ENCODE measurements at regions not wholly inside any gene's neighbourhood (a gene's known extent, or its start where the extent isn't known, plus 50 kb on each side); places are given as distances from the start of the nearest gene placed in this dataset.

DNA sequence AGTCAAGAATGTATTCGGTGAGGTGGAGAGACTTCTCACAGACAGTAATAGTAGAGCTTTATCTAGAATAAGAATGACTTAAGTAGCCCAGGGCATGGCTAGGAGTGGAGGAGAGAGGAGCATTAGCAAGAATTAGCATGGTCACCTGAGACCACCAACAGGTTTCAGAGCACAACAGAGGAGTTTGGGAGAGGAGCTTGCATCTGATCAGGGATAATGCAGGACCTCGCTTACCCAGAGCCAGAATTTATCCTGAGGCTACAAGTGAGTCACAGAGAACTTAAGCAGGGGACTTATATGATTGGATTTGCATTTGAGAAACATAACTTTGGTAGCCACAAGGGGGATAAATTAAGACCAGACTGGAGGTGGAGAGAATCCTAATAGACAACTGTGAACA lies 102.1 kb upstream of the FNDC3A start:
- H3K4me1 ChIP-seq (ENCODE audit: control insufficient read depth in 1 of 2, insufficient read depth in 2 of 2, low read depth in 1 of 2, low read length in 1 of 2) = peaks cover 0 to 5% of the 10 kb centered on the region in 2 experiments; a peak in 1 of 4 replicates
- H3K27me3 ChIP-seq (ENCODE audit: insufficient read depth) = no peaks in the 10 kb centered on the region
- DNase-seq = no peak
- no peaks in the 10 kb centered on the region for H3K79me2 ChIP-seq (ENCODE audit: insufficient read depth)
- CTCF ChIA-PET = interaction anchor here (0.8 to 1.4 kb wide), 3 partner anchors 9 to 37 kb away, joined by 3 to 4 read pairs (median 3); no protein-coding TSS in a partner anchor
- no peaks in the 10 kb centered on the region for H3K36me3 ChIP-seq (replicated peaks in 1 of 2; ENCODE audit: control insufficient read depth in 1 of 2, insufficient read depth in 2 of 2, low read length in 1 of 2)
- TF ChIP-seq, protein P1, sequence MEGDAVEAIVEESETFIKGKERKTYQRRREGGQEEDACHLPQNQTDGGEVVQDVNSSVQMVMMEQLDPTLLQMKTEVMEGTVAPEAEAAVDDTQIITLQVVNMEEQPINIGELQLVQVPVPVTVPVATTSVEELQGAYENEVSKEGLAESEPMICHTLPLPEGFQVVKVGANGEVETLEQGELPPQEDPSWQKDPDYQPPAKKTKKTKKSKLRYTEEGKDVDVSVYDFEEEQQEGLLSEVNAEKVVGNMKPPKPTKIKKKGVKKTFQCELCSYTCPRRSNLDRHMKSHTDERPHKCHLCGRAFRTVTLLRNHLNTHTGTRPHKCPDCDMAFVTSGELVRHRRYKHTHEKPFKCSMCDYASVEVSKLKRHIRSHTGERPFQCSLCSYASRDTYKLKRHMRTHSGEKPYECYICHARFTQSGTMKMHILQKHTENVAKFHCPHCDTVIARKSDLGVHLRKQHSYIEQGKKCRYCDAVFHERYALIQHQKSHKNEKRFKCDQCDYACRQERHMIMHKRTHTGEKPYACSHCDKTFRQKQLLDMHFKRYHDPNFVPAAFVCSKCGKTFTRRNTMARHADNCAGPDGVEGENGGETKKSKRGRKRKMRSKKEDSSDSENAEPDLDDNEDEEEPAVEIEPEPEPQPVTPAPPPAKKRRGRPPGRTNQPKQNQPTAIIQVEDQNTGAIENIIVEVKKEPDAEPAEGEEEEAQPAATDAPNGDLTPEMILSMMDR (IDR thresholded peaks at IDR 0.05) = peak; percentile 42
- no peak for TF ChIP-seq RAD21 (IDR thresholded peaks at IDR 0.05; ENCODE audit: low read length)
- no peak overlapping the region for H3K4me2 ChIP-seq
- no peaks in the 10 kb centered on the region for H4K20me1 ChIP-seq (ENCODE audit: insufficient read depth)
- H2AFZ ChIP-seq (ENCODE audit: low read depth) = 0 out of 2 replicates have a peak overlapping the region, but pooled peaks have one; percentile 41
- no peak overlapping the region for H3K9ac ChIP-seq
- WGBS (ENCODE audit: low lambda C conversion rate) = 80% methylated on average over 2 of the region's 2 CpGs
- POLR2A ChIA-PET = no interaction called here
- H3K9me2 ChIP-seq = no peaks in the 10 kb centered on the region
- H3F3A ChIP-seq (replicated peaks; ENCODE audit: insufficient read depth) = no peaks in the 10 kb centered on the region
- no peaks in the 10 kb centered on the region for H3K9me3 ChIP-seq
- H3K27ac ChIP-seq (ENCODE audit: low read depth in 2 of 2, low read length in 1 of 2) = no peak overlapping the region
- H3K4me3 ChIP-seq (ENCODE audit: low read depth in 2 of 2, low read length in 1 of 2) = no peak overlapping the region

DNA sequence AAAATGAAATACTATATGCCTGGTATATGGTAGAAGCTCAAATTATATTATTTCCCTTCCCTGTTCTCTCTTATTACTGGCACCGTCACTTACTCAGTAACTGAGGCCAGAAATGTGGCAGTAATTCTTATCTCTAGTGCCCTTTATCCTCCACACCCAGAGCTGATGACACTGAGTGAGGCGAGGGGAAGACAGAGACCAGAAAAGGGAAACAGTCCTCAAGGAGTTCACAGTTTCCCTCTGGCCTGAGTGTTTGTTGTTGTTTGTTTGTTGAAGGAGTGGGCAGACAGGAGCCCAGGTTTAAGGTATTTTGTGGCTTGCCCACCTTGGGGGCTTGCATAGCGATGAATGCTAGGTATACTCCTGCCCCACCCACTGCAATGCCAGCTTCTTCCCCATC lies 101.5 kb upstream of the FNDC3A start:
- Histone ChIP-seq H3K4me2 (no peak overlapping the region), H3K4me1 (ENCODE audit: control insufficient read depth in 1 of 2, insufficient read depth in 2 of 2, low read depth in 1 of 2, low read length in 1 of 2) (peaks cover 0 to 5% of the 10 kb centered on the region in 2 experiments; a peak in 1 of 4 replicates), H3K9me2 (no peaks in the 10 kb centered on the region), H3K79me2 (ENCODE audit: insufficient read depth) (no peaks in the 10 kb centered on the region), H4K20me1 (ENCODE audit: insufficient read depth) (no peaks in the 10 kb centered on the region), H3K4me3 (ENCODE audit: low read depth in 2 of 2, low read length in 1 of 2) (no peak overlapping the region), H2AFZ (ENCODE audit: low read depth) (no peak overlapping the region), H3K9ac (no peak overlapping the region), H3K27me3 (ENCODE audit: insufficient read depth) (no peaks in the 10 kb centered on the region), H3K27ac (ENCODE audit: low read depth in 2 of 2, low read length in 1 of 2) (no peak overlapping the region), H3F3A (replicated peaks; ENCODE audit: insufficient read depth) (no peaks in the 10 kb centered on the region), H3K9me3 (no peaks in the 10 kb centered on the region), H3K36me3 (replicated peaks in 1 of 2; ENCODE audit: control insufficient read depth in 1 of 2, insufficient read depth in 2 of 2, low read length in 1 of 2) (no peaks in the 10 kb centered on the region)
- ChIA-PET CTCF (interaction anchor here (0.7 to 1.4 kb wide), 4 partner anchors 9 to 31 kb away, joined by 3 read pairs; no protein-coding TSS in a partner anchor), POLR2A (no interaction called here)
- WGBS (ENCODE audit: low lambda C conversion rate) = 94% methylated on average over 3 of the region's 3 CpGs
- TF ChIP-seq, protein P2, sequence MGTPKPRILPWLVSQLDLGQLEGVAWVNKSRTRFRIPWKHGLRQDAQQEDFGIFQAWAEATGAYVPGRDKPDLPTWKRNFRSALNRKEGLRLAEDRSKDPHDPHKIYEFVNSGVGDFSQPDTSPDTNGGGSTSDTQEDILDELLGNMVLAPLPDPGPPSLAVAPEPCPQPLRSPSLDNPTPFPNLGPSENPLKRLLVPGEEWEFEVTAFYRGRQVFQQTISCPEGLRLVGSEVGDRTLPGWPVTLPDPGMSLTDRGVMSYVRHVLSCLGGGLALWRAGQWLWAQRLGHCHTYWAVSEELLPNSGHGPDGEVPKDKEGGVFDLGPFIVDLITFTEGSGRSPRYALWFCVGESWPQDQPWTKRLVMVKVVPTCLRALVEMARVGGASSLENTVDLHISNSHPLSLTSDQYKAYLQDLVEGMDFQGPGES (IDR thresholded peaks at IDR 0.05; ENCODE audit: low read depth, low read length) = no peak
- TF ChIP-seq, protein P1 (IDR thresholded peaks at IDR 0.05) = no peak
- TF ChIP-seq, protein P3, sequence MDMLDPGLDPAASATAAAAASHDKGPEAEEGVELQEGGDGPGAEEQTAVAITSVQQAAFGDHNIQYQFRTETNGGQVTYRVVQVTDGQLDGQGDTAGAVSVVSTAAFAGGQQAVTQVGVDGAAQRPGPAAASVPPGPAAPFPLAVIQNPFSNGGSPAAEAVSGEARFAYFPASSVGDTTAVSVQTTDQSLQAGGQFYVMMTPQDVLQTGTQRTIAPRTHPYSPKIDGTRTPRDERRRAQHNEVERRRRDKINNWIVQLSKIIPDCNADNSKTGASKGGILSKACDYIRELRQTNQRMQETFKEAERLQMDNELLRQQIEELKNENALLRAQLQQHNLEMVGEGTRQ (IDR thresholded peaks at IDR 0.05; ENCODE audit: borderline replicate concordance, low read depth, low read length) = no peak
- TF ChIP-seq SMC3 (IDR thresholded peaks at IDR 0.05; ENCODE audit: low read depth, low read length) (no peak), RFX5 (IDR thresholded peaks at IDR 0.05; ENCODE audit: low read length) (no peak), PBX3 (IDR thresholded peaks at IDR 0.05) (no peak), POLR2AphosphoS5 (IDR thresholded peaks at IDR 0.05; ENCODE audit: low read depth, low read length) (no peak), RXRA (IDR thresholded peaks at IDR 0.05; ENCODE audit: borderline replicate concordance, low read depth) (no peak), FOXM1 (IDR thresholded peaks at IDR 0.05; ENCODE audit: low read depth) (no peak), MEF2A (IDR thresholded peaks at IDR 0.05; ENCODE audit: borderline replicate concordance, low read depth) (no peak), YY1 (IDR thresholded peaks at IDR 0.05; ENCODE audit: low read depth) (no peak)
- DNase-seq = no peak
